ENCODE measurements at regions not wholly inside any gene's neighbourhood (a gene's known extent, or its start where the extent isn't known, plus 50 kb on each side); places are given as distances from the start of the nearest gene placed in this dataset.

GRCh38 chr15:39513936-39514335 lies 66.9 kb upstream of the THBS1 start:
- no peaks in the 10 kb centered on the region for H3K79me2 ChIP-seq (ENCODE audit: insufficient read depth, low read depth, low read length)
- H2AFZ ChIP-seq (ENCODE audit: low read length), result no peak overlapping the region
- DNase-seq (ENCODE audit: low spot score), result no peak
- no peaks in the 10 kb centered on the region for H3K4me1 ChIP-seq (ENCODE audit: insufficient read depth, low read length, poor library complexity, severe bottlenecking)
- H3K4me2 ChIP-seq (ENCODE audit: low read length), result no peak overlapping the region
- H3K4me3 ChIP-seq (ENCODE audit: low read depth, low read length, poor library complexity, severe bottlenecking), result no peak overlapping the region
- intact Hi-C loops (cut with micrococcal nuclease; ENCODE audit: unreplicated experiment), result no loop called here
- H3K36me3 ChIP-seq (ENCODE audit: insufficient read depth, low read length), result no peaks in the 10 kb centered on the region
- H3K9me3 ChIP-seq (ENCODE audit: low read length), result peaks cover 5% of the 10 kb centered on the region; the same call in 1 of the 2 replicates
- H3K27ac ChIP-seq (ENCODE audit: low read depth, low read length, poor library complexity, severe bottlenecking), result no peak overlapping the region
- no TSS peak for BruUV-seq (replicated peaks)
- ChIA-PET POLR2A (no interaction called here), CTCF (ENCODE audit: unreplicated experiment) (no interaction called here)
- TF ChIP-seq EZH2phosphoT487 (IDR thresholded peaks at IDR 0.05; ENCODE audit: borderline replicate concordance, low read depth, low read length), result no peak
- TF ChIP-seq, protein P1, sequence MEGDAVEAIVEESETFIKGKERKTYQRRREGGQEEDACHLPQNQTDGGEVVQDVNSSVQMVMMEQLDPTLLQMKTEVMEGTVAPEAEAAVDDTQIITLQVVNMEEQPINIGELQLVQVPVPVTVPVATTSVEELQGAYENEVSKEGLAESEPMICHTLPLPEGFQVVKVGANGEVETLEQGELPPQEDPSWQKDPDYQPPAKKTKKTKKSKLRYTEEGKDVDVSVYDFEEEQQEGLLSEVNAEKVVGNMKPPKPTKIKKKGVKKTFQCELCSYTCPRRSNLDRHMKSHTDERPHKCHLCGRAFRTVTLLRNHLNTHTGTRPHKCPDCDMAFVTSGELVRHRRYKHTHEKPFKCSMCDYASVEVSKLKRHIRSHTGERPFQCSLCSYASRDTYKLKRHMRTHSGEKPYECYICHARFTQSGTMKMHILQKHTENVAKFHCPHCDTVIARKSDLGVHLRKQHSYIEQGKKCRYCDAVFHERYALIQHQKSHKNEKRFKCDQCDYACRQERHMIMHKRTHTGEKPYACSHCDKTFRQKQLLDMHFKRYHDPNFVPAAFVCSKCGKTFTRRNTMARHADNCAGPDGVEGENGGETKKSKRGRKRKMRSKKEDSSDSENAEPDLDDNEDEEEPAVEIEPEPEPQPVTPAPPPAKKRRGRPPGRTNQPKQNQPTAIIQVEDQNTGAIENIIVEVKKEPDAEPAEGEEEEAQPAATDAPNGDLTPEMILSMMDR (conservative IDR thresholded peaks at IDR 0.05; ENCODE audit: low read length), result no peak
- H3K9me2 ChIP-seq (ENCODE audit: insufficient read depth, low read length), result no peaks in the 10 kb centered on the region
- H4K20me1 ChIP-seq (ENCODE audit: insufficient read depth, low read length), result no peaks in the 10 kb centered on the region

GRCh38 chr15:39514933-39515332 lies 65.9 kb upstream of the THBS1 start:
- no peak overlapping the region for H3K4me3 ChIP-seq (ENCODE audit: low read depth, low read length, poor library complexity, severe bottlenecking)
- DNase-seq (ENCODE audit: low spot score), result no peak
- POLR2A ChIA-PET, result no interaction called here

GRCh38 chr15:39515765-39516164 lies 65.1 kb upstream of the THBS1 start:
- no peaks in the 10 kb centered on the region for H3K79me2 ChIP-seq (ENCODE audit: insufficient read depth, low read depth, low read length)
- H3K4me1 ChIP-seq (ENCODE audit: insufficient read depth, low read length, poor library complexity, severe bottlenecking), result no peaks in the 10 kb centered on the region
- TF ChIP-seq, protein P1 (conservative IDR thresholded peaks at IDR 0.05; ENCODE audit: low read length), result no peak
- TF ChIP-seq EZH2phosphoT487 (IDR thresholded peaks at IDR 0.05; ENCODE audit: borderline replicate concordance, low read depth, low read length), result no peak
- H3K4me3 ChIP-seq (ENCODE audit: low read depth, low read length, poor library complexity, severe bottlenecking), result no peak overlapping the region
- H3K9me3 ChIP-seq (ENCODE audit: low read length), result peaks cover 5% of the 10 kb centered on the region; the same call in 1 of the 2 replicates
- no peak for DNase-seq (ENCODE audit: low spot score)
- ChIA-PET CTCF (ENCODE audit: unreplicated experiment) (no interaction called here), POLR2A (no interaction called here)
- H3K4me2 ChIP-seq (ENCODE audit: low read length), result no peak overlapping the region
- intact Hi-C loops (cut with micrococcal nuclease; ENCODE audit: unreplicated experiment), result no loop called here
- H2AFZ ChIP-seq (ENCODE audit: low read length), result no peak overlapping the region
- no TSS peak for BruUV-seq (replicated peaks)
- H3K27ac ChIP-seq (ENCODE audit: low read depth, low read length, poor library complexity, severe bottlenecking), result no peak overlapping the region
- no peaks in the 10 kb centered on the region for H4K20me1 ChIP-seq (ENCODE audit: insufficient read depth, low read length)
- no peaks in the 10 kb centered on the region for H3K9me2 ChIP-seq (ENCODE audit: insufficient read depth, low read length)
- H3K36me3 ChIP-seq (ENCODE audit: insufficient read depth, low read length), result no peaks in the 10 kb centered on the region

More at GRCh38 chr15:39514933-39515332, 65.9 kb upstream of the THBS1 start:
- Histone ChIP-seq H3K27ac (ENCODE audit: low read depth, low read length, poor library complexity, severe bottlenecking) (no peak overlapping the region), H3K9me3 (ENCODE audit: low read length) (peaks cover 5% of the 10 kb centered on the region; the same call in 1 of the 2 replicates), H3K9me2 (ENCODE audit: insufficient read depth, low read length) (no peaks in the 10 kb centered on the region), H3K79me2 (ENCODE audit: insufficient read depth, low read depth, low read length) (no peaks in the 10 kb centered on the region), H4K20me1 (ENCODE audit: insufficient read depth, low read length) (no peaks in the 10 kb centered on the region), H3K4me1 (ENCODE audit: insufficient read depth, low read length, poor library complexity, severe bottlenecking) (no peaks in the 10 kb centered on the region), H3K36me3 (ENCODE audit: insufficient read depth, low read length) (no peaks in the 10 kb centered on the region), H3K4me2 (ENCODE audit: low read length) (no peak overlapping the region), H2AFZ (ENCODE audit: low read length) (no peak overlapping the region)
- intact Hi-C loops (cut with micrococcal nuclease; ENCODE audit: unreplicated experiment), result no loop called here
- TF ChIP-seq EZH2phosphoT487 (IDR thresholded peaks at IDR 0.05; ENCODE audit: borderline replicate concordance, low read depth, low read length), result no peak
- TF ChIP-seq, protein P1 (conservative IDR thresholded peaks at IDR 0.05; ENCODE audit: low read length), result no peak
- CTCF ChIA-PET (ENCODE audit: unreplicated experiment), result no interaction called here
- BruUV-seq (replicated peaks), result no TSS peak

Data from OCI-LY7 (cell line).